Keratinocyte (primary cell): ENCODE measurements at regions not wholly inside any gene's neighbourhood (a gene's known extent, or its start where the extent isn't known, plus 50 kb on each side); places are given as distances from the start of the nearest gene placed in this dataset.

Experiments
- DNase-seq: peaks from one replicate; pipeline ENCODE4 v3.0.0-alpha.2; 2011; ENCODE audit warnings: low read depth, missing footprints, low spot score
- FAIRE-seq: peaks from 2 replicates; lab custom pipeline; 2011; peaks lifted over from hg19 to GRCh38; lab: Jason Lieb, UNC
- H2AFZ ChIP-seq: 2 replicates; pipeline ENCODE4 v1.6.0; 2012; ENCODE audit warnings: low read length, control low read depth, inconsistent platforms; ENCODE audit not compliant: control insufficient read depth
- H3K27ac ChIP-seq: 2 replicates; pipeline ENCODE4 v1.5.1; 2011; ENCODE audit warnings: low read length; ENCODE audit not compliant: control insufficient read depth, insufficient read depth
- H3K27me3 ChIP-seq: 3 replicates; pipeline ENCODE4 v1.6.0; 2011; ENCODE audit warnings: low read length; ENCODE audit not compliant: control insufficient read depth, insufficient read depth; ENCODE audit errors: extremely low read depth
- H3K36me3 ChIP-seq, 2 experiments: 2 replicates in 1 of 2; 3 replicates in 1 of 2; pipeline ENCODE4 v1.5.1; 2011; ENCODE audit warnings: low read length in 2 of 2, mild to moderate bottlenecking in 1 of 2; ENCODE audit not compliant: control insufficient read depth in 2 of 2, insufficient read depth in 2 of 2; ENCODE audit errors: extremely low read depth in 1 of 2
- H3K4me1 ChIP-seq: 3 replicates; pipeline ENCODE4 v1.5.1; 2011; ENCODE audit warnings: low read length; ENCODE audit not compliant: control insufficient read depth, insufficient read depth; ENCODE audit errors: extremely low read depth
- H3K4me2 ChIP-seq: 3 replicates; pipeline ENCODE4 v1.6.0; 2011; ENCODE audit warnings: low read depth, low read length; ENCODE audit not compliant: control insufficient read depth, insufficient read depth; ENCODE audit errors: extremely low read depth
- H3K4me3 ChIP-seq, 3 experiments: fragments of 200-600 bp in 1 of 3; sonication (generic) in 1 of 3; 2 replicates in 2 of 3; 3 replicates in 1 of 3; pipeline ENCODE4 v1.5.1; 2011 to 2016; ENCODE audit warnings: low read length in 3 of 3, mild to moderate bottlenecking in 3 of 3, control low read depth in 2 of 3, inconsistent platforms in 1 of 3, low read depth in 1 of 3, mixed read lengths in 1 of 3, mixed run types in 1 of 3, moderate library complexity in 1 of 3; ENCODE audit not compliant: control insufficient read depth in 2 of 3, insufficient read depth in 2 of 3; ENCODE audit errors: extremely low read depth in 1 of 3
- H3K79me2 ChIP-seq: 2 replicates; pipeline ENCODE4 v1.6.0; 2012; ENCODE audit warnings: low read length; ENCODE audit not compliant: control insufficient read depth, insufficient read depth
- H3K9ac ChIP-seq: 3 replicates; pipeline ENCODE4 v1.6.0; 2011; ENCODE audit warnings: low read length; ENCODE audit not compliant: control insufficient read depth, insufficient read depth; ENCODE audit errors: extremely low read depth
- H3K9me1 ChIP-seq: 3 replicates; pipeline ENCODE4 v1.6.0; 2011; ENCODE audit warnings: low read length; ENCODE audit not compliant: control insufficient read depth, insufficient read depth; ENCODE audit errors: extremely low read depth
- H3K9me3 ChIP-seq: 2 replicates; pipeline ENCODE4 v1.5.1; 2012; ENCODE audit warnings: low read depth, low read length; ENCODE audit not compliant: control insufficient read depth
- H4K20me1 ChIP-seq: 3 replicates; pipeline ENCODE4 v1.6.0; 2011; ENCODE audit warnings: low read length; ENCODE audit not compliant: control insufficient read depth, insufficient read depth; ENCODE audit errors: extremely low read depth
- CTCF ChIP-seq, 3 experiments: IDR thresholded peaks in 1 of 3; conservative IDR thresholded peaks in 1 of 3; optimal IDR thresholded peaks in 1 of 3; 2 replicates in 2 of 3; 3 replicates in 1 of 3; pipeline versions ENCODE3 to v1.5.1; 2011; ENCODE audit warnings: low read length in 3 of 3, mild to moderate bottlenecking in 3 of 3, moderate library complexity in 2 of 3, control low read depth in 1 of 3, inconsistent platforms in 1 of 3; ENCODE audit not compliant: insufficient read depth in 2 of 3; ENCODE audit errors: extremely low read depth in 1 of 3
- EZH2 ChIP-seq: IDR thresholded peaks from one replicate; pipeline ENCODE4 v1.6.1; 2012; ENCODE audit warnings: inconsistent platforms, mild to moderate bottlenecking, low read length, moderate library complexity
- dilution Hi-C: fragments of 300-500 bp; cut with MboI; formaldehyde crosslinking; loops from one replicate; pipeline ENCODE4 v1.7.0; 2020; ENCODE audit warnings: low sequenced_read_pairs; ENCODE audit not compliant: extremely low pct_ligation_motif_present

- no peaks in the 10 kb centered on the region for H3K9me1 ChIP-seq
- DNase-seq (no peak), FAIRE-seq (no peak)
- H3K4me2 ChIP-seq: no peak overlapping the region
- H3K27me3 ChIP-seq: no peaks in the 10 kb centered on the region
- no peak for TF ChIP-seq EZH2
- TF ChIP-seq CTCF (optimal IDR thresholded peaks at IDR 0.05 in 1 of 3, IDR thresholded peaks at IDR 0.05 in 1 of 3, conservative IDR thresholded peaks at IDR 0.05 in 1 of 3; ENCODE audit: extremely low read depth in 1 of 3, insufficient read depth in 2 of 3, low read length in 3 of 3): no peak
- dilution Hi-C loops: no loop called here
- H3K79me2 ChIP-seq: no peaks in the 10 kb centered on the region
- H4K20me1 ChIP-seq: no peaks in the 10 kb centered on the region
- no peaks in the 10 kb centered on the region for H3K4me1 ChIP-seq
- no peak overlapping the region for H3K9ac ChIP-seq
- H3K4me3 ChIP-seq: no peak overlapping the region
- H3K36me3 ChIP-seq: no peaks in the 10 kb centered on the region
- no peaks in the 10 kb centered on the region for H3K9me3 ChIP-seq
- H3K27ac ChIP-seq: no peak overlapping the region
- no peak overlapping the region for H2AFZ ChIP-seq
Observed at GRCh38 chr11:28517621-28518020, 409.4 kb downstream of the METTL15 start.

GRCh38 chr11:28514391-28514790 is 406.2 kb downstream of the METTL15 start:
- no peak overlapping the region for H3K9ac ChIP-seq
- H4K20me1 ChIP-seq: no peaks in the 10 kb centered on the region
- H3K4me2 ChIP-seq: no peak overlapping the region
- H3K79me2 ChIP-seq: no peaks in the 10 kb centered on the region
- H2AFZ ChIP-seq: no peak overlapping the region
- H3K4me3 ChIP-seq: no peak overlapping the region
- TF ChIP-seq EZH2 (no peak), CTCF (optimal IDR thresholded peaks at IDR 0.05 in 1 of 3, IDR thresholded peaks at IDR 0.05 in 1 of 3, conservative IDR thresholded peaks at IDR 0.05 in 1 of 3; ENCODE audit: extremely low read depth in 1 of 3, insufficient read depth in 2 of 3, low read length in 3 of 3) (no peak)
- no peak overlapping the region for H3K27ac ChIP-seq
- DNase-seq (no peak), FAIRE-seq (no peak)
- no peaks in the 10 kb centered on the region for H3K9me3 ChIP-seq
- no peaks in the 10 kb centered on the region for H3K36me3 ChIP-seq
- H3K4me1 ChIP-seq: no peaks in the 10 kb centered on the region
- H3K27me3 ChIP-seq: no peaks in the 10 kb centered on the region
- H3K9me1 ChIP-seq: no peaks in the 10 kb centered on the region
- dilution Hi-C loops: no loop called here
